HepG2 (cell line): ENCODE measurements at regions not wholly inside any gene's neighbourhood (a gene's known extent, or its start where the extent isn't known, plus 50 kb on each side); places are given as distances from the start of the nearest gene placed in this dataset.

Experiments
- ATF1 ChIP-seq: IDR thresholded peaks from 2 replicates; pipeline ENCODE4 v1.6.1; 2016; ENCODE audit warnings: mild to moderate bottlenecking, control low read depth
- POLR2AphosphoS5 ChIP-seq: IDR thresholded peaks from 2 replicates; pipeline ENCODE4 v1.6.1; 2012; ENCODE audit warnings: low read depth, low read length

- TF ChIP-seq POLR2AphosphoS5 (no peak), ATF1 (CRISPR knock-in tag) (no peak)
These were observed 1187.2 kb upstream of the CRIM1 start for GRCh38 chr2:35168351-35168750.
